ENCODE measurements at regions not wholly inside any gene's neighbourhood (a gene's known extent, or its start where the extent isn't known, plus 50 kb on each side); places are given as distances from the start of the nearest gene placed in this dataset.

DNA sequence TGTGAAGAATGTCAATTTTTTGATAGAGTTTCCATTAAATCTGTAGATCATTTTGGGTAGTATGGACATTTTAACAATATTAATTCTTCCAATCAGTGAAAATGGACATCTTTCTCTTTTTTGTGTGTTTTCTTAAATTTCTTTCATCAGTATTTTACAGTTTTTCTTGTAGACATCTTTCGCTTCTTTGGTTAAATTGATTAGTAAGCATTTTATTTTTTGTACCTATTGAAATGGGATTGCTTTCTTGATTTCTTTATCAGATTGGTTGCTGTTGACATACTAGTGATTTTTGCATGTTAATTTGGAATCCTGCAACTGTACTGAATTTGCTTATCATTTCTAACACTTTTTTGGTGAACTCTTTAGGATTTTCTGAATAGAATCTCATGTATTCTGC lies 683.2 kb upstream of the NCAM2 start:
- H3K9me3 ChIP-seq (ENCODE audit: low read length): peaks cover 50% of the 10 kb centered on the region
- intact Hi-C loops (cut with micrococcal nuclease; ENCODE audit: unreplicated experiment): no loop called here
- H3K27ac ChIP-seq (ENCODE audit: low read depth, low read length, poor library complexity, severe bottlenecking): no peak overlapping the region
- no peaks in the 10 kb centered on the region for H4K20me1 ChIP-seq (ENCODE audit: insufficient read depth, low read length)
- TF ChIP-seq, protein P1, sequence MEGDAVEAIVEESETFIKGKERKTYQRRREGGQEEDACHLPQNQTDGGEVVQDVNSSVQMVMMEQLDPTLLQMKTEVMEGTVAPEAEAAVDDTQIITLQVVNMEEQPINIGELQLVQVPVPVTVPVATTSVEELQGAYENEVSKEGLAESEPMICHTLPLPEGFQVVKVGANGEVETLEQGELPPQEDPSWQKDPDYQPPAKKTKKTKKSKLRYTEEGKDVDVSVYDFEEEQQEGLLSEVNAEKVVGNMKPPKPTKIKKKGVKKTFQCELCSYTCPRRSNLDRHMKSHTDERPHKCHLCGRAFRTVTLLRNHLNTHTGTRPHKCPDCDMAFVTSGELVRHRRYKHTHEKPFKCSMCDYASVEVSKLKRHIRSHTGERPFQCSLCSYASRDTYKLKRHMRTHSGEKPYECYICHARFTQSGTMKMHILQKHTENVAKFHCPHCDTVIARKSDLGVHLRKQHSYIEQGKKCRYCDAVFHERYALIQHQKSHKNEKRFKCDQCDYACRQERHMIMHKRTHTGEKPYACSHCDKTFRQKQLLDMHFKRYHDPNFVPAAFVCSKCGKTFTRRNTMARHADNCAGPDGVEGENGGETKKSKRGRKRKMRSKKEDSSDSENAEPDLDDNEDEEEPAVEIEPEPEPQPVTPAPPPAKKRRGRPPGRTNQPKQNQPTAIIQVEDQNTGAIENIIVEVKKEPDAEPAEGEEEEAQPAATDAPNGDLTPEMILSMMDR (conservative IDR thresholded peaks at IDR 0.05; ENCODE audit: low read length): no peak
- TF ChIP-seq EZH2phosphoT487 (IDR thresholded peaks at IDR 0.05; ENCODE audit: borderline replicate concordance, low read depth, low read length): no peak
- DNase-seq (ENCODE audit: low spot score): no peak
- no peaks in the 10 kb centered on the region for H3K79me2 ChIP-seq (ENCODE audit: insufficient read depth, low read depth, low read length)
- H3K36me3 ChIP-seq (ENCODE audit: insufficient read depth, low read length): no peaks in the 10 kb centered on the region
- no peak overlapping the region for H3K4me3 ChIP-seq (ENCODE audit: low read depth, low read length, poor library complexity, severe bottlenecking)
- BruUV-seq (replicated peaks): no TSS peak
- POLR2A ChIA-PET: no interaction called here
- H3K9me2 ChIP-seq (ENCODE audit: insufficient read depth, low read length): no peaks in the 10 kb centered on the region
- H3K4me2 ChIP-seq (ENCODE audit: low read length): no peak overlapping the region
- CTCF ChIA-PET (ENCODE audit: unreplicated experiment): no interaction called here
- H2AFZ ChIP-seq (ENCODE audit: low read length): no peak overlapping the region
- no peaks in the 10 kb centered on the region for H3K4me1 ChIP-seq (ENCODE audit: insufficient read depth, low read length, poor library complexity, severe bottlenecking)

DNA sequence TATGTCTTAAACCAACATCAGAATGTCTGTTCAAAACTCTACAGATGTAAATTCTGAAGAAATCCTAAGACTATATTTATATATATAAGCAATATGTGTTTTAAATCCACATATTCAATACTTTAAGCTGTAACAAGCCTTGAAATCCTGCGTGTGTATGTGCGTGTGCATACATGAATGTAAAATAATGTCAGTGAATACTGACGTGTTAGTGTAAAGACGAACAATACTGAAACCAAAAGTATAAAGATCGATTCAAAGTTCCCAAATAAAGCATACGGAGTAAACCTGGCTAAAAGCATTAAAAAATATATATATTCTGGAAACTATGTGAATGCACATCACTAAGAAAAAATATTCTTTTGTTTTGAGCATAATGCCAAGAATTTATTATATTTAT lies 668.6 kb upstream of the NCAM2 start:
- Histone ChIP-seq H3K4me2 (ENCODE audit: low read length) (no peak overlapping the region), H3K27ac (ENCODE audit: low read depth, low read length, poor library complexity, severe bottlenecking) (no peak overlapping the region), H3K4me1 (ENCODE audit: insufficient read depth, low read length, poor library complexity, severe bottlenecking) (no peaks in the 10 kb centered on the region), H3K4me3 (ENCODE audit: low read depth, low read length, poor library complexity, severe bottlenecking) (no peak overlapping the region), H3K9me3 (ENCODE audit: low read length) (peaks cover 27% of the 10 kb centered on the region; the same call in 1 of the 2 replicates), H3K36me3 (ENCODE audit: insufficient read depth, low read length) (no peaks in the 10 kb centered on the region), H2AFZ (ENCODE audit: low read length) (no peak overlapping the region), H3K9me2 (ENCODE audit: insufficient read depth, low read length) (no peaks in the 10 kb centered on the region), H4K20me1 (ENCODE audit: insufficient read depth, low read length) (no peaks in the 10 kb centered on the region), H3K79me2 (ENCODE audit: insufficient read depth, low read depth, low read length) (no peaks in the 10 kb centered on the region)
- ChIA-PET POLR2A (no interaction called here), CTCF (ENCODE audit: unreplicated experiment) (no interaction called here)
- DNase-seq (ENCODE audit: low spot score): no peak
- no peak for TF ChIP-seq EZH2phosphoT487 (IDR thresholded peaks at IDR 0.05; ENCODE audit: borderline replicate concordance, low read depth, low read length)
- TF ChIP-seq, protein P1 (conservative IDR thresholded peaks at IDR 0.05; ENCODE audit: low read length): no peak
- no TSS peak for BruUV-seq (replicated peaks)
- intact Hi-C loops (cut with micrococcal nuclease; ENCODE audit: unreplicated experiment): no loop called here

DNA sequence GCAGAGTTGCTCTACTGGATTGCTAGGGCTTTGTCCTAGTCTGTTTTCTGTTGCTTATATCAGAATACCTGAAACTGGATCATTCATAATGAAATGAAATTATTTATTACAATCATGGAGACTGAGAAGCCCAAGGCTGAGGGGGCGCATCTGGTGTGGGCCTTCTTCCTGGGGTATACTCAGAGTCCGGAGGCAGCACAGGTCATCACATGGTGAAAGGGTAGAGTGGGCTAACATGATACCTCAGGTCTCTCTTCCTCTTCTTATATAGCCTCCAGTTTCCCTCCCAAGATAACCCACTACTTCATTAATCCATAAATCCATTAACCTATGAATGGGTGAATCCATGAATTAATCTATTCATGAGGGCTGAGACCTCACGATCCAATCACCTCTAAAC lies 667.6 kb upstream of the NCAM2 start:
- no peak for DNase-seq (ENCODE audit: low spot score)
- Histone ChIP-seq H3K4me1 (ENCODE audit: insufficient read depth, low read length, poor library complexity, severe bottlenecking) (no peaks in the 10 kb centered on the region), H3K4me2 (ENCODE audit: low read length) (no peak overlapping the region), H2AFZ (ENCODE audit: low read length) (no peak overlapping the region), H3K9me3 (ENCODE audit: low read length) (peaks cover 21% of the 10 kb centered on the region; the same call in 1 of the 2 replicates), H3K9me2 (ENCODE audit: insufficient read depth, low read length) (no peaks in the 10 kb centered on the region), H3K36me3 (ENCODE audit: insufficient read depth, low read length) (no peaks in the 10 kb centered on the region), H4K20me1 (ENCODE audit: insufficient read depth, low read length) (no peaks in the 10 kb centered on the region), H3K79me2 (ENCODE audit: insufficient read depth, low read depth, low read length) (no peaks in the 10 kb centered on the region), H3K27ac (ENCODE audit: low read depth, low read length, poor library complexity, severe bottlenecking) (no peak overlapping the region), H3K4me3 (ENCODE audit: low read depth, low read length, poor library complexity, severe bottlenecking) (no peak overlapping the region)
- POLR2A ChIA-PET: interaction anchor here (0.6 kb wide), 1 partner anchor 94 kb away, joined by 3 read pairs; no protein-coding TSS in a partner anchor
- CTCF ChIA-PET (ENCODE audit: unreplicated experiment): no interaction called here
- no TSS peak for BruUV-seq (replicated peaks)
- intact Hi-C loops (cut with micrococcal nuclease; ENCODE audit: unreplicated experiment): no loop called here
- TF ChIP-seq, protein P1 (conservative IDR thresholded peaks at IDR 0.05; ENCODE audit: low read length): no peak
- no peak for TF ChIP-seq EZH2phosphoT487 (IDR thresholded peaks at IDR 0.05; ENCODE audit: borderline replicate concordance, low read depth, low read length)

Data from OCI-LY7 (cell line).